OCI-M1 (cell line): ENCODE measurements at regions not wholly inside any gene's neighbourhood (a gene's known extent, or its start where the extent isn't known, plus 50 kb on each side); places are given as distances from the start of the nearest gene placed in this dataset.
A peak's percentile ranks its signal among the peaks of the same experiment; 100 is the strongest.
"Not testable (repeated sequence)": the region's sequence is repeated elsewhere in the genome, so short reads cannot be mapped to it uniquely, and the experiment has no call there.

Experiments
- DNase-seq: peaks from one replicate; lab custom pipeline; 2025; lab: John Stamatoyannopoulos, UW

DNA sequence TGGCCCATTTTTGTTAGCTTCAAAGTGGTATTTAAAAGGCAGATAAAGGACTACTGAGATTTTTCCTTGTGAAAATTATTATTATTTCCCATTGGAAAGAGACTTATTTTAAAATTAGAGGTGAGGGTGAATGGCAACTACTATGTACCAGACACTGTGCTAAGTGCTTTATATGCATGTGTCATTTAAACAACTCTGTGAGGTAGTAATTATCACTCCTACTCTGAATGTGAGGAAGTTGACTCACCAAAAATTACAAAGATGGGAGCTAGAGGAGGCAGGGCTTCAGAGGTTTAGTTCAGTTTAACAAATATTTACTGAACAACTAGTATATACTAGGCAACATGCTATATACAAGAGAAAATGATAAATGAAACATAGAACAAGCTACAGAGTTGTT, 78.2 kb downstream of the MSL3 start:
- DNase-seq = no peak

DNA sequence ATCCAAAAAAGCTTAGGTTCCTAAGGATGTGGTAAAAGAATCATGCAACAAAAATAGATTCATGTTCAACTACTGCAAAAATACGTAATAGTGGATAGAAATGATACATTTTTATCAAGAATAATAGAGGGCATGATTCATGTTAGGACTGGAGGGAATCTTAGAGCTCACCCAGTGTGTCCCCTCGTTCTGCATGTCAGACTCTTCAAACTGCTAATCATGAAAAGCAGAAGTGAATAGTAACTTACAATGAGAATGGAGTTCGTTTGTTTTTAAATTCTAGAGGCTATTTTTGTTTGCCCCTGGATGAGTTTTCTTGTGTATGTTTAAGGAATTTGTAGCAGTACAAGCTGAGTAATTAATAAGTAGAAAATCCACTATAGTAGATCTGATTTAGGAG, 79.4 kb downstream of the MSL3 start:
- no peak for DNase-seq

DNA sequence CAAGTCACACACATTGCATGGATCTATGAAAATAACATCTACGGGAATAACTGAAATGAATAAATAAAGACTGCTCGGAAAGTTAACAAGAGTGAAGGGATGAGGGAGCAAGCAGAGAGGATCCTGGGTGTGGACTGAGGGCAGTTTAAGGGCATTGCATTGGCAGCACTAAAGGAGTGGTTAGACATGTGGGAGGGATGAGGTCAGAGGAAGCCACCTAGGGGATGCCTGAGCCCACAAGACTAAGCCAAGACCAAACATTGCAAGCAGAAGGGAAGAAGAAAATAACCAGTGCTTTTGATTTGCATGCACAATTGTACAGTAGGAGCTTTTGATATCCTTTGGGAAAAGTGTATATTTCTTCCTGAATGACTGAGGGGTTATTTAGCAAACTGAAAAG, 106.1 kb downstream of the MSL3 start:
- no peak for DNase-seq

DNA sequence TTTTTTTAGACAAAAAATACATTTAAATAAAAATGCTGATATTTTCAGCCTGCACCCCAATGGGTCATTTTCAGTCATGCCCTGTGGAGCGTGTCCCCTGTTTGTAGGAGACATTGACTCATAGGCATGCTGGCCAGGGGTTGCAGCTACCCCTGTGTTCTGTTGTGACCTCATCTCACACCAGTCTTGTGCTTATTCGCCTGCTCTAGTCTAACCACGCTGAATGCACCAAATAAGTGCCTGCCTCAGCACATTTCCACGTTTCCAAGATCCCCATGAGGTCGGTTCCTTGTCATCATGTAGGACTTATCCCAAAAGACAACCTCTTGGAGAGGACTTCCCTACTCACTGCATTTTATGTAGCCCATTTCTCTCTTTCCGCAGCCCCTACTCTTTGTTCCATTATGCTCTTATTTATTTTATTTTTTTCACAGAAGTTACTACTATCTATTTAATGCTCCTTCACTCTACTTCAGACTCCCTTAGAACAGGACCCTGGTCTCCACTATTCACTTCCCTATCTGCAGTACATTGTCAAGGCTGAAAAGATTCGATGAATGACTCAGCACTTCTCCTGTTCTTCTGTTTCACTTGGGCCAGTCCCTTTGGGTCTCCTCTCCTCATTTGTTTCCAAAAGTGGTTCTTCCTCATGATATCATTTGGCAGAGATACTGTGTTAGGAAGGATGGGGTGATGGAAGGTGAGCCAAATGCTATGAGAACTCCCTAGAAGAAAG, 109.7 kb downstream of the MSL3 start:
- peak; percentile 13 for DNase-seq

DNA sequence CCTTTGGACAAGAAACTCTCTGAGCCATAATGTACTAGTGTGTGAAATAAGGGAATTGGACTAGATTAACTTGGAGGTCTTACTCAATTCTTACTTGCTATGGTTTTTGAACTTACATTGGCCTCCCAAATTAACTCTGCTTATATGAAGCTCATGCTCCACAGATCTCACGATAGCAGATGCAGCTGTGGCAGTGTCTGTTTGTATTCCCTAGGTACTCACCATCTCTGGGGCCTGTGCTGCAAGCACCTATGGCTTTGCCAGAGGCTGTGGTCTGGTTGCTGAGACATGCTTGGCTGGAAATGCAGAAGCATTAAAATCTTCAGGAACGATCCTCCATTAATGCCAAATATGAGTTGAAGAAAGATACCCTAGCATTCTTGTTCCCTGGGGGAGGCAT, 112.8 kb downstream of the MSL3 start:
- no peak for DNase-seq

DNA sequence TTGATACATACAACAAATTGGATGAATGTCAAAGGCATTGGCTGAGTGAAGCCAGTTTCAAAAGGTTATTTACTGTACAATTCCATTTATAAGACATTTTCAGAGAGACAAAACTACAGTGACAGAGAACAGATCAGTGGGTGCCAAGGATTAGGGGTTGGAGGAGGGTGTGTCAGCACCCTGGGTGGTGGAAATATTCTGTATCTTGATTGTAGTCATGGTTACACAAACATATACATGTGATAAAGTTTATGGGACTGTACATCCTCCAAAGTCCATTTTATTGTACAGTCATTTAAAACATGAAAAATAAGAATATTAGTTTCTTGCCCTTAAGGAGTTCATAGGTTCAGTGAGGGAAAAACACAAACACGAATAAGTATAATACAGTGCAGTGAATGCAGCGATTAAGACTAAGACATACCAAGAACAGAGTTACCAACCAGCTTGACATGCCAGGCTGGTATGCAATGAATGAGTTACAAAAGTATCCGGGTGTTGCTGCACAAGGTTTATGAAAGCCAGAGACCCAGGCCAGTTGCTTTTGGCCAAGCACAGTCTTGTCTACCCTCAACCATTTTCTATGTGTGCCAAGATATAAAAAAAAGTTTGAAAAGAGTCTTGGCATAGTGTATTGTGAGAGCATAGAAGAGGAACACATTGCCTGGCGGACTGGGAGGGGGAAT, 123.6 kb downstream of the MSL3 start:
- DNase-seq = no peak

DNA sequence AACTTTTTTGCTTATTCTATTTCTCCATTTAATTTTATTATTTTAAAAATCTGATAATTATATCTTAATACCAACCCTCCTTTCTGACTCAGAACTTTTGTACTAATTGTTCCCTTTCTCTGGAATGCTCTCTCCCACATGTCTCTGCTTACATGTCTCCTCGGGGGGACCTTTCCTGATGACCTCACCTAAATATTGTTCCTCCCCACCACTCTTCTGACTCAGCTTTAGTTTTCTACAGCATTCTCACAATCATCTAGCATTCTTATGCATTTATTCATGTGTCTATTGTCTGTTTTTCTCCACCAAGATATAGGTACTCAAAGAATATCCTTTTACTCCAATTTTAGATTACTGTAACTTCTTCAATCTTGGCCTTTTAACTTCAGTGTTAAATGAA, 128.7 kb downstream of the MSL3 start:
- no peak for DNase-seq

DNA sequence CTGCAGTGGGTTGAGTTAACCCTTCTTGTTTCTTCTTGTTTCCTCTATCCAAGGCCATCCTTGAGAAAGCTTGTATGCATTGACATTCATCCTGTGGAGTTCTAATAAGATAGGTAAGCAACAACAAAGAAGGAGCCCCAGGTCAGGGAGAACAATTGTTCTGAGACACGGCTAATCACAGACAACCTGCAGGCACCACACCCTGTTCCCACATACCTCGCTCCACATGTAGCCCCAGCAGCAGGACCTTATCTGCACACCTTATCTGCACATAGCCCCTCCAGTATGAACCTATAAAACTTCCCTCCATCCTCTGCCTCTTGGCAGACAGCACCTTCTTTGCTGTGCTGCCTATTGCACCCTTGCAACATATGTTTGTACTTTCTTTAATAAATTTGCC, 129.1 kb downstream of the MSL3 start:
- no peak for DNase-seq

DNA sequence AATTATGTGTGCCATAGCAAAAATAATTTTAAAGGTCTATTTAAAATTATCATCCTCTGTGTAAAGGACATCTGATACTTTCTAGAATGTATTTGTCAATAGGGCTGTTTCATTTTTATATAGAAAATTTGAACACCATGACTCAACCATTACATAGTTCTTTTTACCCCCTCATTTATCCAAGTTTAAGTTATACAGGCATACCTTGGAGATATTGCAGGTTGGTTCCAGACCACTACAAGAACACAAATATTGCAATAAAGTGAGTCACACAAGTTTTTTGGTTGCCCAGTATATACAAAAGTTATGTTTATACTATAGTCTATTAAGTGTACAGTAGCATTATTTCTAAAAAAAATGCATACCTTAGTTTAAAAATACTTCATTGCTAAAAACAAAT, 130.4 kb downstream of the MSL3 start:
- no peak for DNase-seq

DNA sequence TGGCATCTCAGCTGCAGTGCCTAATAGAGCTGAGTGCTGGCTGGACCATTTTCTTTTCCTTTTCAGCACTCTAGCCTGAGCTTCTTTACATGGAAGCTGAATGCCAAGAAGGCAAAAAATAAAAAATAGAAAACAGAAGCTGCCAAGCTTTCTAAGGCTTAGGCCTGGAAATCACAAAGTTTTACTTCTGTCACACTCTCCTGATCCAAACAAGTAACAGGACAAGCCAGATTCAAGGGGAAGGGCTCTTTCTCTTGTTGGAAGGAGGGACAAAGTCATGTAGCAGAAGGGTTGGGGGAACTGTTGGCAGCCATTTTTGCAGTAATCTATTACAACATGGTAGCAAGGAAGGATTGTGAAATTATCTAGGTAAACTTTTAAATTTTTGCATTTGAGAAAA, 131.8 kb downstream of the MSL3 start:
- no peak for DNase-seq

DNA sequence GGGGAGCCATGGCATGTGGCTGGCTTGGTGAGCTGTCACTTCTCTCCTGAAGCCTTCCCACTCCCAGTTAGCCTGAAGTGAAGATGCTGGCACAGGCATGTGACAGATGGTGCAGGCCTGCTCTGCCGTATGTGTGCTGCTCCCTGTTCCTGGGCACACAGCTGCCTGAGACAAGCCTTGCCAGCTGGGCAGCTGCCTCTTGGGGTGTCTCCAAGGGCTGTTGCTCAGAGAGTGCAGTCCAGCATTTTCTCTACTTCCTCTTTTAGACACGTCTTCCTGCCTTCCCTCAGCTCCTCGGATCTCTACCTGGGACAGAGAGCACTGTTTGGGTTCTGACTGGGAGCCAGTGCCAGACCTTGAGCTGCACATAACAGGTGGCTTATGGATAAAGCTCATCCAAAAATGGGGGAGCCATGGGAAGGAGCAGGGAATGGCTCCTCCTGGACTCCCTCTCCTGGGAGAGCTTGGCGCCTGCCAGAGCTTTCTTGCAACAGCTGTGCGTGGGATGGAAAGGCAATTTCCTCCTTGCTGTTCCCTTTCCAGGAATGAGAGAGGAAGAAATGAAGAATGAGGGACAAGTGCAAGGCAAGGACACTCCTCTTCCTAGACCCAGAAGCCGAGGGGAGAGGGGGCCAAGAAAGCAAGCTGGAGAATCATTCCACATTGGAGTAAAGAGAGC, 132.9 kb downstream of the MSL3 start:
- peak; percentile 0 for DNase-seq

DNA sequence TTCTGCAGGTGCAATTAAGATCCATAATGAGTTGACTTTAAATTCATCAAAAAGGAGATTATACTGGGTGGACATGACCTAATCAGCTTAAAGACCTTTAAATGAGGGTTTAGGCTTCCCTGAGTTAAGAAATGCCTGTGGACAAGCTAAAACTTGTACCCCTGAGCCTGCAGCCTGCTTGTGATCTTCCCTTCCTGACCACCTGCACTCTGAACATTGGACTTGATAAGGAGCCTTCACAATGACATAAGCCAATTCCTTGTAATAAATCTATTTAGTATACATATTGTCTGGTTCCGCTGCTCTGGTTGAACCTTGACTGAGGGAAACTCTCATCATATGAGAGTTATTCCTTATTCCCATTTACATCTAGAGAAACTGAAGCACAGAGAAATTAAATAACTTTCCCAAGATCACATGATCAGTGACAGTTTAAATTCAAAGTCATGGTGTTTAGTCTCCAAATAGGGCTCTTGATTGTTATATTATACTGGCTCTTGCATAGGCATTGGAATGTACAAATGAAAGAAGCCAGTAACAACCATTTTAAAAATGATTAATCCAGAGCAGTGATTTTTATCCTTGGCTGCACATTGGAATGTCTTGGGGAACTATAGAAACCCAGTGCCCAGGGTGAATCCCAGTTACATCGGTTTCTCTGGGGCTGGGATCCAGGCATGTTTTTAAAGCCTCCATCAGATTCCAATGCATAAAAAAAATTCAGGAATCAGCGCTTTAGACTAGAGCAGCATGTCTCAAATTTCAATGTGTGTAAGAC, 136.1 kb downstream of the MSL3 start:
- DNase-seq = no peak

DNA sequence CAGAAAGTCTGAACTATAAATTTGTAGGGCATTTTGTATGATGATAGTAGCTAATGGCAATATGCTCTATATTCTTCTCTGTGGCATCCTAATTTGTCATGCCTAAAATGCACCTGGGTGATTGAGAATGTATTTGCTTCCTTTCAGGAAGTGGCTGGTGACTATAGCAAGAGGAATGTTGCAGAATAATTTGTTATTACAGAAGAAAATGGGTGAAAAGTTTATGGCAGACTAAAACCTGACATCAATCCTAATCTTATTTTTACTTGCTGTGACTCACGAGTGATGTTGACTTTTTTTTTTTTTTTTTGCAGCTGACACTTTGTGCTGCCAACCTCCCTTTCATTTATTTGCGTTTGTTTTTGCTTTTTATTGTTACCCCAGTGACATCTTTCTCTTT, 141.1 kb downstream of the MSL3 start:
- DNase-seq = no peak

DNA sequence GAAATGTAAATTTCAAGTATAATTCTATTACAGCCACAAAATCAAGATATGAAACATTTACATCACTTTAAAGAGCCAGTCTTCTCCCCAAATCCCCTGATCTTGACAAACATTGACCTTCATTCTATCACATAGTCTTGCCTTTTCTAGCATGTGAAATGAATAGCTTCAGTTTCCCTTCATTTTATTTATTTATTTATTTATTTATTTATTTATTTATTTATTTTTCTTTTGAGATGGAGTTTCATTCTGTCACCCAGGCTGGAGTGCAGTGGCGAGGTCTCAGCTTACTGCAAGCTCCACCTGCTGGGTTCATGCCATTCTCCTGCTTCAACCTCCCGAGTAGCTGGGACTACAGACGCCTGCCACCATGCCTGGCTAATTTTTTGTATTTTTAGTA, 147.9 kb downstream of the MSL3 start:
- not testable (repeated sequence) for DNase-seq

DNA sequence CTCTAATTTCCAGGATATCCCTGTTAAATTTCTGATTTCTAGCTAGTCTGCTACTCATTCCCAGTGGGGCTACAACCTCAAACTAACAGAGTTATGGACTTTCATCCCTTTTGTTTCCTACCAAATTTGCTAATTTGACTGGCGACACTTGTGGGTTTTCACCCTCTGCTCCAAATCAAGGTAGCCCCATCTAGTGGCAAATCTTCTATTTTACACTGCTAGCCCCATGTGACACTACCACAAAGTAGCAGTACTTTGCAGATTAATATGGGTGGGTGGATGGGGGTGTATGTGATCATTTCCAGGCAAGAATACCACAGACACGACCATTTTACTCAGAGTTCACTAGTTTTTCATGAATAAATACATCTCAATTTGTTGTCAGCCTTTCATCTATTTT, 150.3 kb downstream of the MSL3 start:
- DNase-seq = peak; percentile 45

DNA sequence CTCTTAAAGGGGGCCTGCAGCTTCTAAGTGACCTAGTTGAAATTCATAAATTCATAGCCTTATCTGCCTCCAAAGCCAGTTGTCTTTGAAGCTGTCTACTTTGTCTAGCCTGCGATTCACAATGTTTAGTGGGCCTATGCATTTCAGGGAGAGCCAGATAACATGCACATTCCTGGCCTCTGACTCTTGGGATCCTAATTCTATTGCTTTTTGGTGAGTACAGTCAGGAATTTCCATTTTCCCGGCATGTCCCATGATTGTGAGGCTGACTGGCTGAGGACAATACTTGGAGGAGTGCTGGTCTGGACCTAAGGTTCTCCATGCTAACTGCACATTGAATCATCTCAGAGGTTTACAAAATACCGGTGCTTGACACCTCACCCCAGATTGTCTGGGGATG, 155.0 kb downstream of the MSL3 start:
- no peak for DNase-seq

DNA sequence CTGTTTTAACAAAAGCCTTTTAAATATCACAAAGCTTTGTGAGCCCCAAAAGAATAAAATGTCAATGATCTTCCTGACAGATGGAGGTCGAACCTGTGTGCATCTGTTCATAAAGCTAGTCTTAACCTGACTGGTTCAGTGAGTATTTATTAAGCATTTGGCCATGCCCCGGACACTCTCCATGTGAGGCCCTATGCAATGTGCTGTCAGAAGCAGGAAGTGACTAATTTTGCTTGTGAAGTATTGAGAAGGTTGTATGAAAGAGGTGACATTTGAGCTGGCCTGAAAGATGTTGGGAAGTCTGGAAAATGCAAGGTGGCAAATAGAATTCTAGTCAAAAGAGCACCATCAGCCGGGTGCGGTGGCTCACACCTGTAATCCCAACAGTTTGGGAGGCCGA, 171.4 kb downstream of the MSL3 start:
- DNase-seq = no peak

DNA sequence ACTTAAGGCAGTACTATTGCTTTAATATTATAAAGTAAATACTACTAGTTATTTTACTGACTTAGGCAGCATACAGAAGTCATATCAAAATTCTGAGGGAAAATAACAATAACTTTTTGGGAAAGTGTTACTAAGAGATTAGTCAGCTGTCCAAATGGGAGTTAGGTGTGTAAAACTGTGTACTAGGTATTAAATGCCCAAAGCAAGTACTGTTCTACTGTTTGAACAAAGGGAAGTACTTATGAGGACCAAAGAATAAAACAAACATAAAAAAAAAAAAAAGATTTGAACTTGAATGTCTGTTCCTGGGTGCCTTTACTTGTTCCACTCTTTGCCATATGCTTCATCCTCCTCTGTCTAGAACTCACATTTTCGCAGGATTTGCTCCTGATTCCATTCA, 174.4 kb downstream of the MSL3 start:
- no peak for DNase-seq

DNA sequence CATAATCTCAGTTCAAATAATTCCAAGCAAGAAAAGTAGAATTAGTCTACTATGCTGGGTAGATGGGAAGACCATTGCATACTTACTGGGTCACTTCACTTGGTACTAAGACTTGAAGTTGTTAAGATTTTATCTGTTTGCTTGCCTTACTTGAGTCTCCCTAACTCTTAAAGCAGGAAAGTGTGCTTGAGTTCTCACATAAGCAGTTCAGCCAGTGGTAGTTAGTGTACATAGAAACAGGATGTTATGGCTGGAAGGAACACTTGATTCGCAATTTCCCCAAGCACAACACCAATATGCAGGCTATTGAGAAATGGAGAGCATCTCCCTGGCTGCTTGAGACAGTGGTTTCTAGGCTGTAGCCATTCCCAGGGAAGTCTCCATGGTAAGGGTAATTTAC, 176.1 kb downstream of the MSL3 start:
- DNase-seq = no peak

DNA sequence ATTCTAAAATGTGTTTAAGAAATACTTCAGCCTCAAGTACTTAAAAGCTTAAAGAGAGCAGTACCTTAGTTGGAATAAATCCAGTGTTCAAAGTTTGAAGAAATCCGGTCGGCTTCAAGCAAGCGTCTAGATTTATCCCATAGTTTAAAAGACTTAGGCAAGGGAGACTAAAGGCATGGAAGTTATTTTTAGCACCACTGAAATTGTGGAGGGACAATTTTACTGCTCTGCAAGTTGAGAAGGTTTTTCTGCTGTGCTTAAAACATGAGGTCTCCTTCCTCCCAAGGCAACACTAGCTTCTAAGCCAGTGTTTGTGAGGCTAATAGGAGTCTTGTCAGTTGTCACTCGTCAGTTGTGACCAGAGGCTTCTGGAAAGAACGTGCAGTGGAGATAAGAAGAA, 183.5 kb downstream of the MSL3 start:
- DNase-seq = no peak

DNA sequence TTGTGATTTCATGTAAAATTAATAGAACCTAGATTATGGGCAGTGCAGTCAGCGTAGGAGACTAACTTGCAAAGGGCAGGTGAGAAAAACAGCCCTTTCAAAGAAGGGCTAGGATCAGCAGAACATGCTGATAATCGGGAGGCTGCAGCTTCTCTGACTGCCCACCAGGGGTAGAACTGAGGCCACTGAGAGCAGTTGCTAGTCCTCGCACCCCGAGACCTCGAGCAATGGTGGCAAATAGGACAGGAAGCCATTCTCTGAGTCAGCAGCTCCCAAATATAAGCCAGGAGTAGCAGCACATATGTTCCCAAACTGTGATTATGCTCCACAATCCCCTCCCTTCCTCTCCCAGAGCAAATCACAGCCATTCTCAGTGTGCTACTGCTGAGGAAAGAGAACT, 186.5 kb downstream of the MSL3 start:
- no peak for DNase-seq

DNA sequence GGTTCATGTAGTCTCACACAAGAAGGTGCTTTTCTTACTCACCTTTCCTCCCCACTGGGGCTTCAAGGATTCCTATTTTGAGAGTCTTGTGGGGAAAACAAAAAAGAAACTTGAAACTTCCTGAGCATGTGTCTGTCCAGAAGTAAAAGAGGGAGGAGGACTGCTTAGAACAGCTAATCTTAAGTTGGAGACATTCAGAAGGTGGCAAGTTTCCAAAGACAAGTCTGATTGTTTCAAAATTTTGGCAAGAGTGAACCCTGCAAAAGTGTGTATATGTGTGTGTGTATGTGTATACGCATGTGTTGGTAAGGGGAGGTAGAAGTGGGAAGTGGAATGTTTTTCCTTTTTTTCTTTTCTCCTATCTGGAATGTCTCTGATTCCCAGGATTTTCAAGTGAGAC, 189.0 kb upstream of the FRMPD4 start:
- no peak for DNase-seq
